Stomach (tissue), 4 donors: ENCODE measurements at regions not wholly inside any gene's neighbourhood (a gene's known extent, or its start where the extent isn't known, plus 50 kb on each side); places are given as distances from the start of the nearest gene placed in this dataset.

Experiments
- CTCF ChIP-seq, 7 experiments: fragments of 450-650 bp in 4 of 7; fragments of 200-600 bp in 3 of 7; sonication (generic) in 3 of 7; IDR thresholded peaks; one replicate each; pipeline ENCODE4 v1.5.1; 2016 to 2019; ENCODE audit warnings: antibody characterized with exemption in 7 of 7, control low read depth in 2 of 7, mild to moderate bottlenecking in 1 of 7
- POLR2A ChIP-seq, 4 donors: fragments of 450-650 bp; IDR thresholded peaks; one replicate each; pipeline ENCODE4 v1.6.1; 2016; ENCODE audit warnings: antibody characterized with exemption in 4 of 4, control low read depth in 2 of 4, mild to moderate bottlenecking in 1 of 4, moderate library complexity in 1 of 4

GRCh38 chr18:73835039-73835438 lies 312.6 kb downstream of the FBXO15 start:
- TF ChIP-seq CTCF (IDR thresholded peaks at IDR 0.05) (no peak), POLR2A (IDR thresholded peaks at IDR 0.05) (no peak)
